ENCODE measurements at regions not wholly inside any gene's neighbourhood (a gene's known extent, or its start where the extent isn't known, plus 50 kb on each side); places are given as distances from the start of the nearest gene placed in this dataset.

GRCh38 chr2:59779571-59779970 is 773.9 kb downstream of the BCL11A start:
- H3K4me3 ChIP-seq (ENCODE audit: low read depth, low read length): no peak overlapping the region
- TF ChIP-seq CTCF (IDR thresholded peaks at IDR 0.05; ENCODE audit: low read depth, low read length, missing control alignments): no peak
- DNase-seq (ENCODE audit: low read depth): no peak

- TF ChIP-seq CTCF (IDR thresholded peaks at IDR 0.05; ENCODE audit: low read depth, low read length, missing control alignments): no peak
- DNase-seq (ENCODE audit: low read depth): no peak
- H3K4me3 ChIP-seq (ENCODE audit: low read depth, low read length): no peak overlapping the region
Measured at GRCh38 chr2:59777120-59777519, 776.3 kb downstream of the BCL11A start.

GRCh38 chr2:59776726-59777008 is 776.8 kb downstream of the BCL11A start:
- TF ChIP-seq CTCF (IDR thresholded peaks at IDR 0.05; ENCODE audit: low read depth, low read length, missing control alignments): no peak
- no peak for DNase-seq (ENCODE audit: low read depth)
- H3K4me3 ChIP-seq (ENCODE audit: low read depth, low read length): no peak overlapping the region

- no peak for TF ChIP-seq CTCF (IDR thresholded peaks at IDR 0.05; ENCODE audit: low read depth, low read length, missing control alignments)
- no peak for DNase-seq (ENCODE audit: low read depth)
- H3K4me3 ChIP-seq (ENCODE audit: low read depth, low read length): no peak overlapping the region
Measured at GRCh38 chr2:59774821-59775433, 778.5 kb downstream of the BCL11A start.

GRCh38 chr2:59770651-59771050 is 782.8 kb downstream of the BCL11A start:
- no peak for TF ChIP-seq CTCF (IDR thresholded peaks at IDR 0.05; ENCODE audit: low read depth, low read length, missing control alignments)
- H3K4me3 ChIP-seq (ENCODE audit: low read depth, low read length): no peak overlapping the region
- DNase-seq (ENCODE audit: low read depth): no peak

GRCh38 chr2:59761966-59762365 is 791.5 kb downstream of the BCL11A start:
- DNase-seq (ENCODE audit: low read depth): no peak
- H3K4me3 ChIP-seq (ENCODE audit: low read depth, low read length): no peak overlapping the region
- TF ChIP-seq CTCF (IDR thresholded peaks at IDR 0.05; ENCODE audit: low read depth, low read length, missing control alignments): no peak

- DNase-seq (ENCODE audit: low read depth): no peak
- no peak overlapping the region for H3K4me3 ChIP-seq (ENCODE audit: low read depth, low read length)
- TF ChIP-seq CTCF (IDR thresholded peaks at IDR 0.05; ENCODE audit: low read depth, low read length, missing control alignments): no peak
Measured at GRCh38 chr2:59756150-59756549, 797.3 kb downstream of the BCL11A start.
